ENCODE measurements at regions not wholly inside any gene's neighbourhood (a gene's known extent, or its start where the extent isn't known, plus 50 kb on each side); places are given as distances from the start of the nearest gene placed in this dataset.

- Histone ChIP-seq H3K36me3 (no peaks in the 10 kb centered on the region), H3K9me3 (ENCODE audit: low read depth) (no peaks in the 10 kb centered on the region), H3K4me3 (no peak overlapping the region), H3K27ac (no peak overlapping the region), H3K27me3 (no peaks in the 10 kb centered on the region), H3K4me1 (ENCODE audit: low read depth) (no peaks in the 10 kb centered on the region)
- no peak for DNase-seq (ENCODE audit: low read depth in 1 of 2, low spot score in 1 of 2)
- TF ChIP-seq CTCF (IDR thresholded peaks at IDR 0.05; ENCODE audit: low read depth, low read length) = no peak
These were observed 1068.2 kb upstream of the AMELY start for GRCh38 chrY:7979770-7980169.

- Histone ChIP-seq H3K4me3 (no peak overlapping the region), H3K9me3 (ENCODE audit: low read depth) (no peaks in the 10 kb centered on the region), H3K27ac (no peak overlapping the region), H3K4me1 (ENCODE audit: low read depth) (no peaks in the 10 kb centered on the region), H3K27me3 (no peaks in the 10 kb centered on the region), H3K36me3 (no peaks in the 10 kb centered on the region)
- DNase-seq (ENCODE audit: low read depth in 1 of 2, low spot score in 1 of 2) = no peak
- no peak for TF ChIP-seq CTCF (IDR thresholded peaks at IDR 0.05; ENCODE audit: low read depth, low read length)
These were observed 1065.7 kb upstream of the AMELY start for GRCh38 chrY:7977301-7977700.

GRCh38 chrY:7968293-7968692 lies 1056.7 kb upstream of the AMELY start:
- H3K4me3 ChIP-seq = no peak overlapping the region
- no peak for TF ChIP-seq CTCF (IDR thresholded peaks at IDR 0.05; ENCODE audit: low read depth, low read length)
- H3K27ac ChIP-seq = no peak overlapping the region
- H3K4me1 ChIP-seq (ENCODE audit: low read depth) = no peaks in the 10 kb centered on the region
- DNase-seq (ENCODE audit: low read depth in 1 of 2, low spot score in 1 of 2) = no peak
- H3K27me3 ChIP-seq = no peaks in the 10 kb centered on the region
- no peaks in the 10 kb centered on the region for H3K9me3 ChIP-seq (ENCODE audit: low read depth)
- H3K36me3 ChIP-seq = no peaks in the 10 kb centered on the region

- no peak overlapping the region for H3K4me3 ChIP-seq
- H3K27ac ChIP-seq = no peak overlapping the region
- no peaks in the 10 kb centered on the region for H3K9me3 ChIP-seq (ENCODE audit: low read depth)
- H3K4me1 ChIP-seq (ENCODE audit: low read depth) = no peaks in the 10 kb centered on the region
- no peaks in the 10 kb centered on the region for H3K27me3 ChIP-seq
- DNase-seq (ENCODE audit: low read depth in 1 of 2, low spot score in 1 of 2) = no peak
- TF ChIP-seq CTCF (IDR thresholded peaks at IDR 0.05; ENCODE audit: low read depth, low read length) = no peak
- H3K36me3 ChIP-seq = no peaks in the 10 kb centered on the region
These were observed 1055.4 kb upstream of the AMELY start for GRCh38 chrY:7966916-7967315.

GRCh38 chrY:7963393-7963792 lies 1051.8 kb upstream of the AMELY start:
- Histone ChIP-seq H3K9me3 (ENCODE audit: low read depth) (no peaks in the 10 kb centered on the region), H3K36me3 (no peaks in the 10 kb centered on the region), H3K27me3 (no peaks in the 10 kb centered on the region), H3K4me3 (no peak overlapping the region), H3K27ac (no peak overlapping the region), H3K4me1 (ENCODE audit: low read depth) (no peaks in the 10 kb centered on the region)
- no peak for DNase-seq (ENCODE audit: low read depth in 1 of 2, low spot score in 1 of 2)
- TF ChIP-seq CTCF (IDR thresholded peaks at IDR 0.05; ENCODE audit: low read depth, low read length) = no peak

- Histone ChIP-seq H3K4me1 (ENCODE audit: low read depth) (no peaks in the 10 kb centered on the region), H3K27me3 (no peaks in the 10 kb centered on the region), H3K4me3 (no peak overlapping the region), H3K27ac (no peak overlapping the region), H3K9me3 (ENCODE audit: low read depth) (no peaks in the 10 kb centered on the region), H3K36me3 (no peaks in the 10 kb centered on the region)
- no peak for DNase-seq (ENCODE audit: low read depth in 1 of 2, low spot score in 1 of 2)
- no peak for TF ChIP-seq CTCF (IDR thresholded peaks at IDR 0.05; ENCODE audit: low read depth, low read length)
These were observed 1050.8 kb upstream of the AMELY start for GRCh38 chrY:7962350-7962749.

Data from cardiac muscle cell (in vitro differentiated cells and primary cell).